GM18868 (cell line): ENCODE measurements at regions not wholly inside any gene's neighbourhood (a gene's known extent, or its start where the extent isn't known, plus 50 kb on each side); places are given as distances from the start of the nearest gene placed in this dataset.
A peak's percentile ranks its signal among the peaks of the same experiment; 100 is the strongest.

Source experiments
- ATAC-seq: cut with Tn5 transposase; IDR thresholded peaks from one replicate; pipeline ENCODE4 v1.9.1; 2021; ENCODE audit warnings: mild to moderate bottlenecking, moderate library complexity; ENCODE audit not compliant: unreplicated experiment

- ATAC-seq, result no peak
These were observed 301.9 kb downstream of the ZEB2 start for GRCh38 chr2:144217853-144218633.

DNA sequence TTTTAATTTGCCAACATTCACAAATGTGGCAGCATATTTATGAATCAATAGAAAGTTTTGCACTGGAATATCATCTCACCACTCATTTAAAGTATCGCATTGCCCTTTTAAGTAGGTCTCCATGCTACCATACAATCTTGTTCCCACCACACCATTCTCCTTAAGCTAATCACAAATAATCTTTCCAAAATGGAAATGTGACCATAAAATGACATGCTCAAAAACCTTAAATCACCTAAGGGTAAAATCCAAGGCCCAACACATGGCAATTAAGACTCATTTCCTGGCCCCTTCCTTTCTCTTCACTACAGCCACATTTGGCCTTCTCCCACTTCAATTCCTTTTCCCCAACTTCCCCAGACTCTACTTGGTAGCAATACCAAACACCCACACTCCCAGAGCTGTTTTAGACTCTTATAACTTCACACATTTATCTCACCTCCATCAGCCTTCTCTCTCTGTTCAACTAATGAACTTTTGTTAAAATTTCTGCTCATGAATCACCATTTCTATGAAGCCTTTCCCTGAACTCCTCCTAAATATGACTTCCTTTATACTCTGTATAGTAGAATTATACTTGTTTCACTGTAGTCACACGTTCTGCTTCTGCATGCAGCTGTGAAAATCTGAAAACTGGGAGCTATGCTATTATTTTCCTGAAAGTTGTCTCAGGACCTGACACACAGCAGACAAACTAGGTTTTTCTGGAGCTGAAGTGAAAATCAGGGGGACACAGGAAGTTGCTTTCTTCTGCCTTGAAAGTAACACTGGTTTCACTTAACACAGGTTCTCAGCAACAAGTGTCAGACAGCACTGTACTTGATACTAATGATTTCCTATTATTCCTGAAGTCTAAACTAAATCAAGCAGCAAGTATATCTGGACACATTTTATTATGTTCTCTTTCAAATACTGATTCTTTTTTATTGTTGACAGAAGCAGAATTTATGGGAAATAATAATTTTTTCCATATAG is 303.9 kb downstream of the ZEB2 start:
- peak; percentile 50 for ATAC-seq

DNA sequence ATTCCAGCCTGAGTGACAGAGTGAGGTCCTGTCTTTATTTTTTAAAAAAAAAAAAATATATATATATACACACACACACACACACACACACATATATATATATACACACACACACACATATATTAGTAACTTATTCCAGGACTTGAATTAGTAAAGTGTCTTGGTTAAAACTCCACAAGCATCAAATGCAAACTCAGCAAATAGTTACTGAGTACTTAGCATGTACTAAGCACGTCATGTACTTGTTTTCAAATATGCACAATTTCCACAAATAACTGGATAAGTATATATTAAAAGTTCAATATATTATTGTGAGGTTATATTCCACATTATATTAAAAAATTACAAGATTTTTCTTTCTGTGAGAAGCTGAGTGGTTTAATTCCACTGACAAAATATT is 304.7 kb downstream of the ZEB2 start:
- ATAC-seq, result no peak

DNA sequence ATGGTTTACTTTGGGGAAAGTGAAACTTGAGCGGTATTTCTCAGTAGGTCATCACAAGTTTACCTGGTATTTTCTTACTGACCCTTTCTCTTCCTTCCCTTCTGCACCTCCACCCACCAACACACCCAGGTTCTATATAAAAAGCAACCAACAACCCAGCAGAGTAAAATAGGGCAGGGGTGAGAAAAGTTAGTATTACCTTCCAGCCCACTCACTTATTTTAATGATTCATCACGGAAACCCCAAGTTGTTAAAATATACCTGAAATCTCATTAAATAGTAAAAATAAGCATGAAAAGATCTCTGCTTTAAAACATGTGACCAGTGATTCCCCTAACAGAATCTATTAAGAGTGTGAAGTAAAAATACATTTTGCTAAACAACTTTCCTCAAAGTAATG is 306.1 kb downstream of the ZEB2 start:
- peak; percentile 94 for ATAC-seq

DNA sequence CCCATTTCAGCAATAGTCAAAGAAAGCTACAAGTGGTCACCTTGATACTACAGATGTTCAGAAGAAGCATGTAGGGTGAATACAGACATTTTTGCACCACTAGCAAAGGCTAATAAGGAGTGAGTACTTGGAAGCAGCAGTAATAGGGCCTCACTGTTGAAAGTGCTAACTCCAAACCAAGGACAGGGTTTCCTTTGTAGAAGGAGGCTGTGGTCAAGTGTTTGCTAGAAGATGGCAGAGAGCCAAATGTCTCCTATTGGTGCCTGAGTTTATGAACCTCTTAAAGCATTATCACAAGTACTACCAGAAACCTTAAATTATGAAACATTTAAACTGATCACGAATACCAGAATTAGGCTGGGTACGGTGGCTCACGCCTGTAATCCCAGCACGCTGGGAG is 308.1 kb downstream of the ZEB2 start:
- no peak for ATAC-seq

DNA sequence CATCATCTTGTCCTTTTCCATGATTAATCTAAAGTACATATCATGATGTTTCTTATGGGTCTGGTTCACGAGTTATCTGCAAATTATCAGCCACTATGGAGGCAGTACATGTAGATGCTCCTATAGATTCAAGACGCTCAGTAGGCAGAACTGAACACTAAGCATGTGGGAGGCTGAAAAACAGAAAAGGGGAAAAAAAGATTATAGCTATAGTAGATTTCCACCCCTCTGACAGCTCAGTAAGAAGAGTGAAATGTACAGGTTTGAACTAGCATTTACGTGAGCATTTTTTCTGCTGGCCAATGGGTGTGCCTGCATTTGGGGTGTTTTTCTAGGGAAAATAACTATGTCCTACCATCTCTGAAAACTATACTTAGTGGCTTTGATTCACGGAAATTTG is 308.9 kb downstream of the ZEB2 start:
- ATAC-seq, result no peak

GRCh38 chr2:144210076-144210475 is 309.8 kb downstream of the ZEB2 start:
- ATAC-seq, result no peak

DNA sequence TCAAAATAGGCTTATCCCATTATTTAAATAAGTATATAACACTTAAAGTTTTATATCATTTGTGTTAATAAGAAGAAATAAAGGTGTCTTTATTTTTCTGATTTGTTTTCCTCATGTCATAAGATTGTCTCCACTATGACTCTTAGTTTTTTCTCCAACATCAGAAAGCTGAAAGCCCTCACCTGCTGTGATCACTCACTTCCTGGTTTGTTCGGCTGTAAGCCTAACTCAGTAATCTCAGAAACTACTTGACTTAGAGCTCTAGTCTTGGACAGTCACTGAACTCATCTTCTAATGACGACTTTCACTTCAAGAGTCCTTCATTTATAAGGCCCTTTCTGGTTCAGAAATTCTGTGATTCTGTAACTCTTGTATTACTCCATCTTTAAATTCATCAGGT is 311.0 kb downstream of the ZEB2 start:
- ATAC-seq, result no peak

- ATAC-seq, result no peak
These were observed 313.9 kb downstream of the ZEB2 start for GRCh38 chr2:144206019-144206418.

DNA sequence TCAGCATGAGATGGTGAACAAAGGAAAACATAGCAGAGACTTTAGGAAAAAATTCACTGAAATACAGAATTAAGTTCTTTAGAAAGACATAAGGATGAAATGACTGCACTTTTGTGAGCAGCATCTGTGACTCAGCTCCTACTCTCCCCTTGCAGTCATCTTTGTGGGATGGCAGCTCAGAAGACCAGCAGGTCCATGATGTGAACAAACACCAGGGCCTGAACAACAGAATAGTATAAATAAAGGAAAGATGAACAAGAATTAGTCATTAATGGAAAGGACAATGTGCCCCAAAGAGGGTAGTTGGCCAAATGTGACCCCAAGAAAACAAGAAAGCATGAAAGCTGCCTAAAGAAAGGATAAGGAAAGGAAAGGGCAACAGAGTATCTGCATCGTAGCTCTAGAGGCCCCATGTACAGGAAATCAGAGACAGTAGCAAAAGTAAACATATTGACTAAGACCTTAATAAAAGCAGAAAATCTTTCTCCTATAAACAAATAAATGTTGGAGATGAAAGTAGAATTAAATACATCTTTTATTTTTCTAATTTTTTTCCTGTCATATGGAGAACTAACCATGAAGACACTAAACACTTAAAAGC is 318.0 kb downstream of the ZEB2 start:
- ATAC-seq, result no peak

DNA sequence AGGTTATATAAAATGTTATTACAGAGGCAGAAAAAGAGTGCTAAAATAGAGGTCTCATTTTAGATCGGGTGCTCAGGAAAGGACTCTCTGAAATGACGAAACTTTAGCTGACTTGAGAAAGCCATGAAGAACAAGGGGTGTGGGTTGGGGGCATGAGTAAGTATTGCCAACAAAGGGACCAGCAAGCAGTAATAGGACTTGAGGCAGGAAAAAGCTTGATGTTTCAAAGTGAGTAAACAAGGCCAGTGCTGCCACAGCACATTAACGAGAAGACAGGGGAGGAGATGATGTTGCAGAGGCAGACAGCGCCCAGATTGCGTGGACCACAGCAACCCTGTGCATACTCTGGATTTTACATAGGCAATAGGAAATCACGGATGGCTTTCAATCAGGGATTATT is 318.8 kb downstream of the ZEB2 start:
- no peak for ATAC-seq

DNA sequence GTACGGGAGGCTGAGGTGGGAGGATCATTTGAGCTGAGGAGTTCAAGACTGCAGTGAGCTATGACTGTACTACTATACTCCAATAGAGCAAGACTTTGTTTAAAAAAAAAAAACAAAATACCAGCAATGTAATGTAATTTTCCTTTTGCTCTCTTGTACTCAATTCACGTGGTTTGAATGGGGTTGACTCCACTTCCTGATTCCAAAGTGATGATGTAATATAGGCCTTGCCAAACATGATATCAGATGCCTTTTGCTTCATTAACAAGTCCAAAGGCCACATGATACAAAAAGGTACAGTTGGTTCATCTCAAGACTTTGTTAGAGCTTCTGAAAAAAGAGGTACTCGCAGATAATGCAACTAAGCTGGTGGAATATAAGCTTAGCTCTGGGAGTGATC is 321.8 kb downstream of the ZEB2 start:
- ATAC-seq, result no peak

DNA sequence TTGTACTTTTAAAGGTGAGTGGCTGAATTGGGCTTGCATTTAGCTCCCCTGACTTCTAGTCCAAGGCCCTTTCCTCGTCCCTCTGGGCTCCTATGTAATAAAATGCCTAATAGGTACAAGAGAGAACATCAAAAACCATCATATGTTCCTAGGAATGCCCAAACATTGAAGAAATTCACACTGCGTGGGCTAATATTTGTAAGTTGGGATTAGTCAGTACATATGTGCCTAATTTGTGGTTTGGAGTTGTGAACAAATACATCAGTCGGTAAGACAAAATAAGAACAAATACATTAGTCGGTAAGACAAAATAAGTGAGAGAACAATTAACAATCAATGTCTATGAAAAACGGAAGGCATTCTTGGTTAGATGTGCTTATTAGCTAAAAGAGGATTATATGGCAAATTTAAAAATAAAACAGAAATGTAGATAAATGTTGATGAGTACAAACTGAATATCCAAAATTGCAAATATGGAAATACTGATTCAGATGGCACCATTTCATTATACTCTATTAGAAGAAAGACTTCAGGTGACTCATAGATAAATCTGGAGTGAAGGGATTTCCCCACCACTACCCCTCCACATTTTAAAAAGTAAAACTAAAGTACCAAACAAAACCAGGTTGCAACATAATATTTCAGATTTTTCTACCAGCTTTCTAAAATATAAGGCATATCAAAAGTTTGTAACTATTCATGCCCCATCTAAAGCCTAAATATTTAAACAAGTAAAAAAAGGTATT is 325.4 kb downstream of the ZEB2 start:
- ATAC-seq, result peak; percentile 74

DNA sequence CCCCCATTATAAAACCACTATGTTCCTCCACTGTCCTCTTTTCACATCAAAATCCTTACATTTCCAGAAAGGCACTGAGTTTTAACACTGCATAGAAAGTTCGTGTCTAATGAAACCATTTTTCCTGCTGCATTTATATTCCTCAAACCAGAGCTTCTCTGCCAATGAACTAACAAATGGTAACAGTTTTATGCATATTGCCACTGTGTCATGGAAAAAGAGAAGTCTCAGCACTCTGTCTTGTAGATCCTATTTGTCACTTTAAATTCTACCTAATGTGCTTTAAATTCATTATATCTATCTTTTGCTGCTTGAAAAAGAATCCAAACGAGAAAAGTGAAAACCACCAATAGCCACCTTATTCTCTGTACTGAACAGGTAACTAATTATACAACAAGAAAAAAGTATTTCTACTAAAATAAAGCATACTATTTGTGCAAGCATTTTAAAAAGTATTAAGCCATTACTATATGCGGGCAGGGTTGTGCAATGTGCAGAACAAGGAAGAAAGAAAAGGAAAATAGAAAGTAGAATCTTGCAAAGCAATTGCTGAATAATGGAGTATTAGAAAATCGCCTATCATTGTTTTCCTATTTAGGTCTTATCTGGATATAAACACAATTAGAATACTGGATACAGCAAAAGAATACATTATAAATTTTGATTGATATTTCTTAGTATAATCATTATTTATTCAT is 328.9 kb downstream of the ZEB2 start:
- no peak for ATAC-seq

DNA sequence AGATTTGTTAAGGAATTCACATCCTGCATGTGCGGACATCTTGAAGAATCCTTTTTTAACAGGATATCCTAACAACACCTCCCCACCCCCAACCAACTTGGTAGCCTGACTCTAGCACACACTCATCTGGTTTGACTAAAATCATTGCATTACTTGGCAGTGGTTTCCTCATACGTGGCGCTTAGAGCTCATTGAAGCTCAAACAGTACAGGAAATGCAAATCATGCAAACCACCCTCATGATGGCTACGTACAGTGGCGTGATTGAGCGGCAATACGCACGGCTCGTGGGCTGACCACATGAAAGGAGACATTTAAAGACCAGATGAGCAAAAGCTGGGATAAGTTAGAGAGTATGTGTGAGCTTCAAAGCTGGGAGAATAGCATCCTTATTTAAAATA is 336.2 kb downstream of the ZEB2 start:
- ATAC-seq, result peak; percentile 95

DNA sequence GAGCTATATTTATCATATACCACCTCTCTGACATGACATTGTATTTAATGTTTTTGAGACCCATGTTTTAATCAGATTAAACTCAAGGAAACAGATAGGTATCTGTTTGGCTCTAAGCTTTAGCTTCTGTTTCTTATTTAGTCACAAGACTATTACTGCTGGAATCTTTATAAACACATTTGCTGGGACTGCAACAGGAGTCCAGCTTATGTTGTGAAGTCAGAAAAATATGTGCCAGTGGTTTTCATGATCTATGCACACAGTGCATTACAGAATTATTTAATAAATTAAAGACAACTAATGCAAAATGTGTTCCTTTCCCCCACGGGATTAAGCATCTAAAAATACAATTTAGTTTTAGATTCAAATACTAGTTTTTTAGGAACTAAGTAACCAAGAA is 338.9 kb downstream of the ZEB2 start:
- no peak for ATAC-seq

DNA sequence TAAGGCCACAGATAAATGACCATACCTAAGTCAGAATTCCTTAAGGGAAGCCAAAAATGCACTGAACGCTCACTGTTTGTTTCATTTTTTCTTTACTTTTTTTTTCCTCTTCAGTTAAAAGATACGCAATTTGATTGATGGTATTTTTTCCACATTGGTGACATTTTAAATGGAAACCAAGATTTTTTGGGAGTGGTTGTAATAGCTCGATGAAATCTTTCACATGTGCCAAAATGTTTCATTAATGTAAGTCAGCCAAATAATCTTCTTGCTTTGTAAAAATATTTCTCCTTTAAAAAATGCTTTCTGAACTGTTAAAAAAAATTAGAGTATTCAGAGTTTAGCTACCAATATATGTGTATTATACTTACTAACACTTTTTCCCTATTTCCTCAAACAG is 339.8 kb downstream of the ZEB2 start:
- no peak for ATAC-seq

DNA sequence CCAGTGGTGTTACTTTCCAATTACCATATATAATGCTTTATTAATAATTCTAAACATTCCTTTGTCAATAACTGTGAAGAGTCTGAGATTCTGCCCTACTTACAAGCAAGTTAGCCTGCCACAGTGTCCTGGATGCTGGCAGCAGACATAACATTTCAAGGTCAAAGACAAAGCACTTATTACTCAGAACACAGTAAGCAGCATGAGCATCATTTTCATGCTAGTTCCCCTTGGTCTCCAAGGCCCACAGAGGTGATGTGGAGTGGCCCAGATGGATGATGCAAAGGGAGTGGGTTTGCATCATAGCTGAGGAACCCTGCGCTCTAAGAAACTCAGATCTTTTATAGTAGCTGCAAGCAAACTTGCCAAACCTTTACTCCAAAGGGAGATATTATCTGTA is 349.7 kb downstream of the ZEB2 start:
- no peak for ATAC-seq

GRCh38 chr2:144166743-144167142 is 353.2 kb downstream of the ZEB2 start:
- ATAC-seq, result no peak

DNA sequence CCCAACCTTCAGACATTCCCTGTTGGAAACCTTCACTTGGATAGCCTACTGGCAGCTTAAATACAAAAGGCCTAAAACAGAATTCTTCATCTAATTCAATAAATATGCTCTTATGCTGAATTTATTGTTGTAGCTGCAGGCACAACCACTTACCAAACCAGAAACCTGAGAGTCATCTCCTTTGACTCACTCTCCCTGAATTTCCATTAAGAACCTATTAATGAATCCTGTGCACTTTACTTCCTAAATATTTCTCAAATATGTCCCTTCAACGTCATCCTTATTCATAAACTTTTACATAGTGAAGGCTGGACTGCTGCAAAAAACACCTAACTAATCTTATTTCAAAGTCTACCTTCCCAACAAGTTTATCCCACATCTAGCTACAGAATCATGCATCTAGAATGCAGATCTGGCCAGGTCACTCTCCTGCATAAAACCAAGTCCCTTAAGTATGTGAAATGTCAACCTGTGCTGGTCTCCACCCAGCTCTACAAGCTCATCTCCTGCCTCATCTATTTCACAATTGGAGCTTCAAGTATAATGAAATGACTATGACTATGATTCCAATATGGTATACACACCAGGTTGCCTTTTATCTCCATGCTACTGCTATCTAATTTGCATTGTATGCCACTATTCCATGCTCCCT is 354.2 kb downstream of the ZEB2 start:
- no peak for ATAC-seq
